Left hindlimb (tissue), 1 donor: ENCODE measurements at regions not wholly inside any gene's neighbourhood (a gene's known extent, or its start where the extent isn't known, plus 50 kb on each side); places are given as distances from the start of the nearest gene placed in this dataset.

ENCODE experiments used
- DNase-seq: peaks from one replicate; pipeline ENCODE4 v3.0.0-alpha.2; 2018

- no peak for DNase-seq
Observed at GRCh38 chr6:21970569-21971300, 326.1 kb downstream of the PRL start.

GRCh38 chr6:21971541-21971940 is 325.3 kb downstream of the PRL start:
- no peak for DNase-seq

- DNase-seq: no peak
Observed at GRCh38 chr6:21972516-21972915, 324.3 kb downstream of the PRL start.

GRCh38 chr6:21977346-21977745 is 319.5 kb downstream of the PRL start:
- DNase-seq: no peak

DNA sequence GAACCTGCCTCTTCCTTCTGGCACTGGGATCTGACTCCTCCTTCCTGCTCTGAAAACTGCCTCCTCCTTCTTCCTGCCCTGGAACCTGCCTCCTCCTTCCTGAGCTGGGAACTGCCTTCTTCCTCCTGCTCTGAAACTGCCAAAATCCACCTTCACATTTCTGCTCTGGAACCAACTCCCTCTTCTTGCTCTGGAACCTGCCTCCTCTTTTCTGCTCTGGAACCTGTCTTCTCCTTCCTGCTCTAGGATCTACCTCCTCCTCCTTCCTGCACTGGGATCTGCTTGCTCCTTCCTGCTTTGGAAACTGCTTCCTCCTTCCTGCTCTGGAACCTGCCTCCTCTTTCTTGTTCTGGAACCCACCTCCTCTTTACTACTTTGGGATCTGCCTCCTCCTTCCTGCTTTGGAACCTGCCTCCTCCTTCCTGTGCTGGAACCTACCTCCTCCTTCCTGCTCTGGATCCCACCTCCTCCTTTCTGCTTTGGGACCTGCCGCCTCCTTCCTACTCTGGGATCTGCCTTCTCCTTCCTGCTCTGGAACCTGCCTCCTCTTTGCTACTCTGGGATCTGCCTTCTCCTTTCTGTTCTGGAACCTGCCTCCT is 315.5 kb downstream of the PRL start:
- no peak for DNase-seq

GRCh38 chr6:21984135-21984534 is 312.7 kb downstream of the PRL start:
- DNase-seq: no peak

DNA sequence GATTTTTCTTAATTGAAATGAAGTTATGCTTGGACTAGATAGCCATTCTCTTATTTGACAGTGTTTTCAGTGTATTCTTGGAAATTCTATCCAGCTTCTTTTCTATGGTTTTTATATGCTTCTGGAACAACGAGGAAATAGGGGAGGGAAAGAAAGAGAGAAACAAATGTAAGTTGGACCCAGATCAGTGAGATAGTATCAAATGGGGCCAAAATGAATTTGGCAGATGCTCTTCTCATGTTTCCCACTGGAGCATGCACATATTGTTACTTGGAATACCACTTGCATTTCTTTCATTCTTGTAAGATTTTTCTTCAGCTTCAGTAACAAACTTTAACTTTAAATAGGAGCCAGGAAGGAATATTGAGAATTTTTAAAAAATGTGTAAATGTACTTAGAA is 312.3 kb downstream of the PRL start:
- DNase-seq: peak; percentile 33

DNA sequence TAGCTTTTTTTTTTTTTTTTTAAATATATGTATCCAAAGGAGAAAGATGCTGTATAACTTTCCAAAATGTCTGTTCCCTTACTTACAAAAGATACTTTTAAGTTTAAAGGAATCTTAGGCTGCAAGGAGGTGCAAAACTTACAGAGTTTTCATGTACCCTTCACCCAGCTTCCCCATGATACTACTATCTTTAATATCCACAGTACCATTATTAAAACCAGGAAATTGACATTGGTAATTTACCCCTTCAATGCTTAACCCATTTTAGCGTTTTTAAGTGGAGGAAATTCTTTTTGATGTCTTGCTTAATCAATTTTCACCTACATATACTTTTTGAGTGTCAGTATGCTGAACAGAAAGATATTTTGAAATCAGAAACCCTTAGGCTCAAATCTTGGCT is 310.9 kb downstream of the PRL start:
- DNase-seq: no peak

GRCh38 chr6:21986703-21987102 is 310.1 kb downstream of the PRL start:
- DNase-seq: no peak

GRCh38 chr6:21987501-21987957 is 309.3 kb downstream of the PRL start:
- peak; percentile 91 for DNase-seq

DNA sequence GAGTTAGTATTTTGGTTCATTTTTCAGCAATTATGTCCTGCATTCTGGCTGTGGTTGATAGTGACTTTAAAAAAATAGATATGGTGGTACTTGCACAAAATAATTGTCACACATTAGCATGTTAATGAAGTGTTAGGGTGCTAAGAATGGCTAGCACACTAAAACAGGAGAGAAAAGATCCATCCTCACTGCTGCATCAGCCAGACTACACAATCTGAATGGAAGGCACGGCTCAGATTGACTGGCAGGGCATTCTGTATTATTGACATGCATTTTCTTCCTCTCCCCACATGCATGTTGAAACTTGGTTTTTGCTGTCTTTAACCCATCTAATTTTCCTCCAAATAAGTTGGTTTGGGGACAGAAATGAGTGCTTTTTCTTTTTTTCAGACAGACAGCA is 306.3 kb downstream of the PRL start:
- DNase-seq: no peak

DNA sequence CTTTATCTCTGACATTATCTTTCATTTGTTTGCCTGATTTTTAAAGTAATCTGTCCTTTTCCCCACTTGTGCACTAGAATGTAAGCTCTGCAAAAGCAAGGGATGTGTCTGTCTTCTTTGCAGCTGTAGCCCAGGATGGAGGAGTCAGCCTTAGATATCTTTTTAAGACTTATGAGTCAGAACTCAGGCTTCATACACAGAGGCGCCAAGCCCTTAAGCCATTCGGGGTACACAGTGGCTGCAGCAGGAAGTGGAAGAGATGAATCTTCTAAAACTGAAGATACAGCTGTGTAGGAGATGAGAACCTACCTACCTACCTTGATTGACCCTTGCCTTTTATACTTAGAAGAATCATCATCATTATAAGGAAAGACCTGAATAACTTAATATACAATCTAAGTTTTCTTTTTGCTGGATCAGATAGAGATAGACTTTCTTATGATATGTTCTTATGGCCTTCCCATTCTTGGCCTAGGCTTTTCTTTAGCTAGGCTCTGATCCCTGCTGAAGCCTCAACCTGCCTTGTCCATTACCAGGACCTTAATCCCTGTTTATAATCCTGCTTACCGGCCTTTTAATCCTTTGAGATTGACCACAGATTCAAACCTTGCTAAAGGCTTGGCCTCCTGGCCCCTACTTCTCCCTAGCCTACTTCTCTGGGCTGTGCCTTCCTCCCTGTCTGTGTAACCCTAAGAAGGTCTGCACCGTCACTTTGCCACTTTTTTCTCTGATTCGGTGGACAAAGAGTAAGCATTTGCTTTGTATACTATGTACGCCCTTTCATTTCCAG is 304.5 kb downstream of the PRL start:
- no peak for DNase-seq

GRCh38 chr6:21993841-21994240 is 303.0 kb downstream of the PRL start:
- DNase-seq: no peak

GRCh38 chr6:21994821-21995220 is 302.0 kb downstream of the PRL start:
- DNase-seq: no peak

- no peak for DNase-seq
Observed at GRCh38 chr6:21995318-21995717, 301.5 kb downstream of the PRL start.

DNA sequence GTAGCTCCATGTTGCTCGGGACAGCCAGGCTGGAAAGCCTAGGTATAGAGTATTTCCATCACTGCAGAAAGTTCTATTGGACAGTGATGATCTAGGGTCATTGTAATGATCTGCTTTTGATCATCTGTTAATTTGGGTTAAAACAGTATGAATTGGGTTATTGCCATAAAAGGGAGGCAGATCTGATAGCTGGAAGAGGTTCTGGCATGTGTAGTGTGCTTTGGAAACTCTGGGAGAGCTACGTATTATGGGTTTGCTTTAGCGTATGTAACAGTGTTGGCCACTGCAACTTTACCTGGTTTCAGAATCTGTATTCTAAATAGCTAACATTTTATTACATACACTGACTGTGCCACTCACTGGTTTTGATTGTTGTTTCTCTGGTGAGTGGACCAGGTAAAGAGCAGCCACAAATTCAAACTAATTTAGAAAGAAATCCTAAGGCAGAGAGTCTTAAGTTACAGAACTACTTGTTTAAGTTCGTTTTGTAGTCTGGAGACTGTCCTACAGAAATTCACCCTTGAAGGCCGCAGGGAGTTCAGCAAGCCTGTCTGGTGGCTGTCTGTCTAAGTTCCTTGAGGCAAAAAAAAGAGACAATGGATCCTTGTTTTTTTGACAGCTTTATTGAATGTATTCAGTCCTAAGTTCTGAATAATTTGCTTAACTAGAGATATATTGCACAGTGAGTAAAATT is 300.3 kb downstream of the PRL start:
- DNase-seq: no peak

- DNase-seq: no peak
Observed at GRCh38 chr6:21997119-21998037, 299.5 kb downstream of the PRL start.

- DNase-seq: no peak
Observed at GRCh38 chr6:21998582-21998981, 298.3 kb downstream of the PRL start.

GRCh38 chr6:21999012-21999528 is 297.8 kb downstream of the PRL start:
- DNase-seq: peak; percentile 56

GRCh38 chr6:21999741-22000140 is 297.1 kb downstream of the PRL start:
- DNase-seq: no peak

GRCh38 chr6:22001396-22002027 is 295.3 kb downstream of the PRL start:
- peak; percentile 42 for DNase-seq
